HG03039 (cell line): ENCODE measurements at regions not wholly inside any gene's neighbourhood (a gene's known extent, or its start where the extent isn't known, plus 50 kb on each side); places are given as distances from the start of the nearest gene placed in this dataset.

Source experiments
- ATAC-seq: cut with Tn5 transposase; IDR thresholded peaks from one replicate; pipeline ENCODE4 v1.9.1; 2021; ENCODE audit warnings: mild to moderate bottlenecking, moderate library complexity; ENCODE audit not compliant: unreplicated experiment

DNA sequence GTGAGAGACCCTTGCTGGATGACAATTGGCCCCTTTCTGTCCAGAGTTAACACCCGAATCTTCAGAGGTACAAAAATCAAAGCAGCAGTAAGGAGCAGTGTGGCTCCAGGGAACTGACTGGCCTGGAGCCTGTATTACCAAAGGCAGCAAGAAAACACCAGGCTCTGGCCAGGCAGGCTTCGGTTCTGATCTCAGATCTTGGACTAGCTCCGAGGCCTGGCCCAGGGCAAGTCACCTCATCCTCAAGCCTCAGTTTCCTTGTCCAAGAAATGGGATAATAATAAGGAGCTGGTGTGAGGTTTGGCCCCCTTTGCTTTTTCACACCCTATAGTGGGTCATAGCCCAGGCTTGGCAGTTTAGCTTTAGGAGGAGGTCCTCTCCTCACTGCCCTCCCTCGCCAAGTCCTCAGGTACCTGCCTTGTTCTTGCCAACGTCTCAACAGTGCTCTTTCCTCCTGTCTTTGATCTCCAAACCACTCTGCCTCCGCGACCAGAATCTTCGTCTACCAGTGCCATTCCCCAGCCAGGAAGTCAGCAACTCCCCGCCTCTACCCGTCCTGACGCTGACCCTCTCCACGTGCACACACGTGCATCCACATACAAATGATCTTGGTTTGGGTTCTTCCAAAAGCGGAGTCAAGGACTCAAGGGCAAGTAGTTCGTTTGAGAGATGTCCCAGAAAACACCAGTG is 82.6 kb upstream of the TLE3 start:
- ATAC-seq, result no peak

GRCh38 chr15:70179309-70179892 is 81.7 kb upstream of the TLE3 start:
- no peak for ATAC-seq

GRCh38 chr15:70178335-70179084 is 80.8 kb upstream of the TLE3 start:
- no peak for ATAC-seq

- ATAC-seq, result no peak
Measured at GRCh38 chr15:70172566-70173225, 75.0 kb upstream of the TLE3 start.

DNA sequence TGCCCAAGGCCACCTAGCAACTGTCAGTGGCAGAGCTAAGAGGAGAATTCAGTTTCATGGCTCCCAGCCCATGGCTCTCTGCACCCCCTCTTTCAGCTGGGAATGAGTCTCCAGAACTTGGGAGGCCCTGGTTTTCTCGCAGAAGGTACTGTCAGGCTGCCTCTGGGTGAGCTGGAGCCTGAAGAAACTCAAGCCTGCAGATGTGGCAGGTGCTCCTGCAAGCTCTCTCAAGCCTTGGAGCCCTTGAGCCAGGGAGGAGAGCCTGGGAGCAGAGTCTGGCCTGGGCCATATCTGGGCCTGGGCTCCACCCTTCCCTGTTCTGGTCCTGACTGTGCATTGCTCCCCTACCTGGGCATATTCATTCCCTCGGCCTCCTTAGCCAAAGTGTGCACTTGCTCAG is 74.4 kb upstream of the TLE3 start:
- ATAC-seq, result no peak

DNA sequence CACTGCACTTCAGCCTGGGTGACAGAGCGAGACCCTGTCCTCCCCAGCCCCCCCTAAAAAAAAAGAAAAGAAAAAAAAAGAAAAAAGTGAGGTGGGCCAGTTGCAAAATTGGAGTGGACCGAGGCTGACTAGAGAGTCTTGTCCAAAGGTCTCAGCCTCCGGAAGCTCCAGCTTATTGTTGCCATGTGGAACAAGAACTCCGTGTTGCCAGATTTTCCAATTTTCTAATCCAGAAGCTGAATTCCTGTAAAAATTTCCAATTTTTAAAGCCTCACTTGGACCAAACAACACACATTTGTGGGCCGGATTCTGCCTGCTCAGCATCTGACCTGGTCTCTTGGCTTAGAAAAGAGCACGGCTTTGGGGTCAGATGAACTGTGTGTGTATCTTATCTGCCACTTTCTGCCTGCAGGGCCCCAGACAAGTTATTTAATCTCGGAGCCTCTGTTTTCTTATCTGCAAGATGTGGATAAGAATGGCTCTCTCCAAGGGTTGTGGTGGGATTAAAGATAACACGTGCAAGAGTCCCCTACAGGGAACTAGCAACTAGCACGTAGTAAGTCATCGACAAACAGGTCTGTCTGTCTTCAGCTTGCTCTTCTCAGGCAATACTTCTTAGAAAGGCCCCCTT is 73.7 kb upstream of the TLE3 start:
- ATAC-seq, result no peak

- no peak for ATAC-seq
Measured at GRCh38 chr15:70170096-70170699, 72.5 kb upstream of the TLE3 start.

GRCh38 chr15:70169147-70169546 is 71.4 kb upstream of the TLE3 start:
- no peak for ATAC-seq

DNA sequence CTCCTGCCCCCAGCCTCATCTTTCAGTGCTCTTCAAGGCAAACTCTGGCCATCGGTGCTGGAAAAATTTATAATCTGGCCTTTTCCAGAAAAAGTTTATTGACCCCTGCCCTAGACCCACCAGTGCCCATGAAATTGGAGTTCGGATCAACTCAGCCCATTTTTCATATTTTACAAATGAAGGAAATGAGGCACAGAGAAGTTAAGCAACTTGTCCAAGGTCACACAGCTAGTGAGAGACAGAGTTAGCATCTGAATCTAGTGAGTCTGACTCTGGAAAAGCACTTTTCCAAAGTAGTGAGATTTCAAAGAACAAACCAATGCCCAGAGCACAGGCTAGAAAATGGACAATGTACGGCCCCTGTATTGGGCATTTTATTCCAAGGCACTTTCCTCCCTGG is 69.4 kb upstream of the TLE3 start:
- no peak for ATAC-seq

DNA sequence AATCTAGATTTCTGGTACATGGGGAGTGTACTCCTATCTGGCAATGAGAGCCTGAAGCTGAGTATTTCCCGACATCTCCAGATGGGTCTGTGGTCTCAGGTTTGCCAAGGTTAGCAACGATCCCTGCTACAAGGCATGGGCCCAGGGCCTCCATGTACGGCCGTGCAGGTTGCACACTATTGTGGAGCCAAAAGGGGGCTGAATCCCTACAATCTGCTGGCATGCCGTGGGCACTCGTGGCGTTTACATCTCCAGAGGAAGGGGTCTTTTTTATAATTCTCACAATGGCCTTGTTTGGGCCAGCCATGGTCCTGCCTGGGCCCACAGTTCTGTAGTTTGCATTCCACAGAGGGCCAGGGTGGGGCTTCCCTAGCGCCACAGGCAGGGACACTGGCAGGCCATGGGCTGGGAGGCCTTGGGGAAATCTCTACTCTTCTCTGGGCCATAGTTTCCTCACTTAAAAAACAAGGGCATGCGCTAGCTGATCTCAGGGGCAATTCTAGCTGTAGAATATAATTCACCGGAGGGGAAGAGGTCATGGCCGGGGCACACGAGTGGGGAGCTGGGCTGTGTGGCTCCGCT is 68.9 kb upstream of the TLE3 start:
- no peak for ATAC-seq

GRCh38 chr15:70165716-70166284 is 68.1 kb upstream of the TLE3 start:
- ATAC-seq, result no peak

DNA sequence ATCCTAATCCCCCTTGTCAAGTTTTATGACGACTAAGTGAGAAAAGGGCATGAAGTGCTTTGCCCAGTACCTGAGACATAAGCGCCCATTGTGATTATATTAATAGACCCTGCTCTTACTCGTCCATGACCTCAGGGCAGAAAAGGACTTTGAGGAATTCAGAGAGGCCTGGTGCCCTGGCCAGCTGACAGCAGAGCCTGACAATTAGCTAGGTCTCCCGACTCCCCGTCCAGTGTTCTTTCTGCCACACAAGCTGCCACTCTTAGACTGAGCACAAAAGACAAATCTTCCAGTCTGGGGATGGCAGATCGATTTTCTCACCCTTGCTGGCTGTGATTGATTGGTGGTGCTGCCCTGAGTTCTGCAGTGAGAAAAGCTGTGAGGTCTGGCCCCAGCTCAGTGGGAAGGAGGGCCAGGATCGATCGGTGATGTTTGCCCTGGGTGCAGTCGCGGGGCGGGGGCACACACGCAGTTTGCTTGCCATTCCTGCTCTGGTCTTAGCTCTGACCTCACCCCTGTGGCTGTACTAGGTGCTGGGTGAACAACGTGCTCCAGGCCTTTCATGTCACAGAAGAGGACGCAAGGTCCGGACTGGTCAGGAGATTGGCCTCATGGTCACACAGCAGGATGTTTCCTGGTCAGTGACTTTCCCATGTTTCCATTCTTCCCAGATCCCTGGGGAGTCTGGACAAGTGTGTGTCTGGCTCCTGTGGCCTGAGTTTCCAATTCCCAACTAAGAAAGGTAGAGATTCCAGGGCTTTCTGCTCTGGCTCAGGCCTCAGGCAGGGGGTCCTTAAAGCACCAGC is 67.4 kb upstream of the TLE3 start:
- no peak for ATAC-seq

DNA sequence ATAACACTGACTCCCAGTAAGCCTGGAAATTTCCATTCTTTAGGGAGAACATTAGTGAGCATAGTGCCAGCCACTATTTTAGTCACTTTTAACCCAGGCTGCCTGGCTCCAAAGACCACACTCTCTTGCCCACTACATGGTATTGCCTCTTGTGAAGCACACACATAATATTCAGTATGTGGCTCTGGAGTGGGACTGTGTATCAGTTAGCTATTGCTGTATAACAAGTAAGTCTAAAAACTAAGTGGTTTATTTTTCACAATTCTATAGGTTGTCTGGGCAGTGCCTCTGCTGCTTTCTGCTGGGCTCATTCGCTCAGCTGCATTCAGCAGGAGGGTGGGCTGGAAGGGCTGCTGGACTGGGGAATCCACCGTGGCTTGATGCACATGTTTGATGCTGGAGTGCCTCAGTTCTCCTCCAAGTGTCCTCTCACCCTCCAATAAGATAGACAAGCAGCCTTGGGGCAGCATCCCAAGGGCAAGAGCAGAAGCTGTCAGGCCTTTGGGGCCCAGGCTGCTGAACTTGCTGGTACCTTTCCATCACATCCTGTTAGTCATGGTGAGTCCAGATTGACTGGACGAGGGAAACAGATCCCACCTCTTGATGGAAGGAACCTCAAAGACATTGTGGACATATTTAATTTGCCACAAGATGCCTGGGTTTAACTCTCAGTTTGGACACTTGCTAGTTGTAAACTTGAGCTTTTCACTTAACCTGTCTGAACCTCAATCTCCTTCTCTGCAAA is 66.6 kb upstream of the TLE3 start:
- no peak for ATAC-seq

- ATAC-seq, result no peak
Measured at GRCh38 chr15:70160803-70161565, 63.3 kb upstream of the TLE3 start.

- no peak for ATAC-seq
Measured at GRCh38 chr15:70160267-70160666, 62.5 kb upstream of the TLE3 start.

GRCh38 chr15:70159713-70160009 is 61.9 kb upstream of the TLE3 start:
- ATAC-seq, result no peak

DNA sequence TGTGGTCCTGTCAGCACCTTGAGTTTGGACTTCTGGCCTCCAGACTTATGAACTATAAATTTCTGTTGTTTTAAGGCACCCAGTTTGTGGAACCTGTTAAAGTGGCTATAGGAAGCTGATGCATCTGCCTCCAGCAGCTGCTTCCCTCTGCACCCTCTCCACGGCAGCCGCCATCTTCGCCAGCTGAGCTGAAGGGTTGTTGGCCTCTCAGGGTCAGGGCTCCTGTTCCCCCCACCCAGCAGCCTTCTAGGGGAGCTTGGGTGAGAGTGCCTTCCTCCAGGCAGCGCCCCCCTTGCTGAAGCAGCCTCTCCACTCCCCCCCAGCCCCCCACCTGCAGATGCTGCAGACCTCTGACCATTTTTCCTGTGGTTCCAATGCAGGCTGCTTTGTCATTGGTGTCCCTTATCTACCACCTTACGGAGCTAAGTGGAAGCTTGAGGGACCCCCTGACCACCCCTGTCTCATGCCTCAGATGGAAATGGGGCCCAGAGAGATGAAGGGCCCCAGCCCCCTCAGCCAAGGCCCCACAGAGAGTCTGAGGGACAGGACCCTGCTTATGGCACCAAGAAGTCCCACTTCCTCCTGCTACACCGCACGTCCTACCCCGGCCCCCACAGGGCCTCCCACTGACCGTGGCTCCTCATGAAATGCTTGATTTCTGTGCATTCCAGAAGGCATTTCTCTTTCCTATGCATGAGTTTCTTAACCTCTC is 61.4 kb upstream of the TLE3 start:
- no peak for ATAC-seq
